Stimulated activated CD4-positive, alpha-beta T cell treated with anti-CD3 and anti-CD28 coated beads, TNF-alpha, amount 100 ng/mL, for 24 hours (primary cell): ENCODE measurements at regions not wholly inside any gene's neighbourhood (a gene's known extent, or its start where the extent isn't known, plus 50 kb on each side); places are given as distances from the start of the nearest gene placed in this dataset.
A peak's percentile ranks its signal among the peaks of the same experiment; 100 is the strongest.

Experiments
- DNase-seq, 3 experiments: peaks; one replicate each; pipeline ENCODE4 v3.0.0-alpha.2; 2020; ENCODE audit warnings: low read depth in 3 of 3

GRCh38 chr13:40075281-40075680, 419.8 kb downstream of the COG6 start:
- no peak for DNase-seq

GRCh38 chr13:40076765-40077362, 421.4 kb downstream of the COG6 start:
- DNase-seq, result no peak

GRCh38 chr13:40077396-40078027, 422.1 kb downstream of the COG6 start:
- DNase-seq, result no peak

GRCh38 chr13:40079721-40080120, 424.3 kb downstream of the COG6 start:
- DNase-seq, result no peak

GRCh38 chr13:40080676-40081075, 425.2 kb downstream of the COG6 start:
- no peak for DNase-seq

- no peak for DNase-seq
Observed at GRCh38 chr13:40082639-40083038, 427.2 kb downstream of the COG6 start.

GRCh38 chr13:40083841-40084240, 428.4 kb downstream of the COG6 start:
- no peak for DNase-seq

- DNase-seq, result no peak
Observed at GRCh38 chr13:40084934-40085333, 429.5 kb downstream of the COG6 start.

- no peak for DNase-seq
Observed at GRCh38 chr13:40087091-40088002, 431.9 kb downstream of the COG6 start.

- DNase-seq, result no peak
Observed at GRCh38 chr13:40094056-40094455, 438.6 kb downstream of the COG6 start.

- no peak for DNase-seq
Observed at GRCh38 chr13:40095695-40096356, 440.4 kb downstream of the COG6 start.

GRCh38 chr13:40096357-40096901, 441.0 kb downstream of the COG6 start:
- DNase-seq, result peak in 1 of 3 experiments; percentile 44

- no peak for DNase-seq
Observed at GRCh38 chr13:40098246-40098645, 442.8 kb downstream of the COG6 start.

- DNase-seq, result peak in 1 of 3 experiments; percentile 41
Observed at GRCh38 chr13:40101708-40102359, 446.4 kb downstream of the COG6 start.

GRCh38 chr13:40102360-40102727, 446.9 kb downstream of the COG6 start:
- peak in 1 of 3 experiments; percentile 4 for DNase-seq

GRCh38 chr13:40102854-40103253, 447.4 kb downstream of the COG6 start:
- peak; percentile 82 to 92 (median 83) for DNase-seq

GRCh38 chr13:40103864-40104263, 448.4 kb downstream of the COG6 start:
- no peak for DNase-seq

GRCh38 chr13:40105231-40105630, 449.8 kb downstream of the COG6 start:
- no peak for DNase-seq

- DNase-seq, result no peak
Observed at GRCh38 chr13:40109351-40109844, 453.9 kb downstream of the COG6 start.

- no peak for DNase-seq
Observed at GRCh38 chr13:40113643-40114304, 458.3 kb downstream of the COG6 start.
